GM19397 (cell line): ENCODE measurements at regions not wholly inside any gene's neighbourhood (a gene's known extent, or its start where the extent isn't known, plus 50 kb on each side); places are given as distances from the start of the nearest gene placed in this dataset.

ENCODE experiments used
- ATAC-seq: cut with Tn5 transposase; IDR thresholded peaks from one replicate; pipeline ENCODE4 v1.9.1; 2021; ENCODE audit warnings: mild to moderate bottlenecking, moderate library complexity; ENCODE audit not compliant: unreplicated experiment

- ATAC-seq = no peak
Measured at GRCh38 chr13:107767119-107767518, 448.2 kb downstream of the LIG4 start.

DNA sequence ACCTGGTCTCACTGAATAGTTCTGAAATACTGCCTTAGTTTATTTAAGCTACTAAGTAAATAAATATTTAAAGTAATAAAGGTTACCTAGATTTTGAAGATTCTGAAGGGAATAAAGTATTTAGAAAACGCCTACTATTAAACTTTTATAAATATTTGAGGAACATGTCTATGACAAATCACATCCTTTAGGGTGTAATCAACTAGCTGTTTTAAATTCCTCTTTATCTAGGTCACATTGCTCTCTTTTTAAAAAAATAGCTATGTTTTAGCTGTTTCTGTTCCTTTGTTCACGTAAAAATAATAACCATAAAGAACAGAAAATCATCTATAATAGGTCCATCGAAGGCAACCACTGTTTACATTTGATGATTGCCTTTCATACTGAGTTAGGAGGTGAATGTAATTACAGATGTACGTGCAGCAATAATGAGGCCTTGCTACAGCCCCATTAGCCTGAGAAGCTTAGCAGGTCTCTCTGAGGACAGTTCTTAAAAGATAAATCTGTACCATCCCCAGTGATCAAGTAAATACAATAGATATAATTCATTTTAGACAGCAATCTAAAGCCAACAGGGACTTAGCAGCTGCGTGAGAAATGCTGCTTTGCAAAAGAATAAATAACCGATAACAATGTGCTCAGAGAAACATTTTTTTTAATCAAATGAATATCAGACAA lies 449.5 kb downstream of the LIG4 start:
- no peak for ATAC-seq

DNA sequence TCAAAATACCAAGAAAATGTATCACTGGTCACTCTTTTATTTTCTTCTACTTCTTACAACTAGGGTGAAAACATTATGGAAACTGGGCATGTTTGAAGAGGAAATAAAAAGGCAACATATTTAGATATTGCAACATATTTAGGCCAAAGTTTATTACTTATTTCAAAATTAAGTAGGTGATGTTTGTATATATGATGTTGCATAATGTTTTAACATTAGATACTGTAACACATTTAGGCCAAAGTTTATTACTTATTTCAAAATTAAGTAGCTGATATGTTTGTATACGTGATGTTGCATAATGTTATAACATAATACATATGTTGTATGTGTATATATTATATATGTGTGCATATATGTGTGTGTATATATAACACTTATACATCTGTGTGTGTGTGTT lies 451.3 kb downstream of the LIG4 start:
- ATAC-seq = no peak

DNA sequence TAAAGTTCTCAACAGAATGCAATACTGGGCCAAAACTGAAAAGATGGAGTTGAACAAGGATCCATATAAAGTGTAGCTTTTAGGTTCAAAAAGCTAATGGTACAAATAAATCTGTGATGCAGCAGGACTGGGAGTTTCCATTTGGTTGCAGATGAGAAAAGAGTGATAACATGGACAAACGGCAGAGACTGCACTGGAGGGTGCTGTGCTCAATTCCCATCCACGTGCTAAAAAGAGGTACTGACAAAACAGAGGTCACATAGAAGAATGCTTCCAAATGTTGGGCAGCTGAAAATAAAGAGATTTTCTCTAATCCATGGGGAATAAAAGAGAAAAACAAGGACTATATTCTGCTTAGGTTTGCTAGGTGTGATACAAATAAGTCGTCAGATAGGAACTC lies 461.6 kb downstream of the LIG4 start:
- ATAC-seq = no peak

DNA sequence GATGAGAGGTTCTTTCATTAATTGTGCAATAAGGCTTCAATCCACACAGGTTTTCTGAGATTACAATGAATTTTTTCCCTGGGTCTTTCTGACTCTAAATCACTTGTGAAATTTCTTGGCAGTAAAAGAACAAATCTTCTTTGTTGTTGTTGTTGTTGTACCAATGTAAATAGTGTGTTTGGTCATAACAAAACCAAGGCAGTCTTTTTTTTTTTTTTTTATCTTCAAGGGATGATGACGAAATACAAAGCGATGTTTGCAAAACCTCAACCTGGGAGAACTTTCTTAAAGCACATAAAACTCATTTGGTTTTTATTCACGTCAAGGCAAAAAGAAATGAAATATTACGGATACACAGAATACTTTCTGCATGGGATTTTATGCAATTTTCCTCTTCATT lies 462.0 kb downstream of the LIG4 start:
- ATAC-seq = no peak

GRCh38 chr13:107743983-107744382 lies 471.4 kb downstream of the LIG4 start:
- no peak for ATAC-seq

- ATAC-seq = no peak
Measured at GRCh38 chr13:107743526-107743925, 471.8 kb downstream of the LIG4 start.

GRCh38 chr13:107743100-107743499 lies 472.2 kb downstream of the LIG4 start:
- ATAC-seq = no peak

- ATAC-seq = no peak
Measured at GRCh38 chr13:107742544-107742943, 472.8 kb downstream of the LIG4 start.

DNA sequence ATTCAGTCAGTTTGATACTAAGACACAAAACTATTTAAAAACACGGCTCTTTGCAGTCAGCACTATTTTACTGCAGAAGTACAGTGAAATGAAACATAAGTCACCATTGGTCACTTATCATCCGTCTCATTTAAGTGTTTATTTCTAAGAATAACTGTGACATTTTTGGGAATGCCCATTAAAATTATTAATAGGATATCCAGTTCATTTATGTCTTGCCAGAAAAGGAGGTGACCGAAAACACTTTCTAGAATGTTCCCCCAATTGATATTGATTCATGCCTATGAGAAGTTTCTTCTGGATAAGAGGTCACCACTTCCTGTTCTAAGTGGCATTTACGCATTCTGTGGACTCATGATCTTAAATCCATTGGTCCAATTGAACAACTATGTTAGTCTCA lies 477.3 kb downstream of the LIG4 start:
- ATAC-seq = no peak

- no peak for ATAC-seq
Measured at GRCh38 chr13:107736731-107737130, 478.6 kb downstream of the LIG4 start.

GRCh38 chr13:107736170-107736569 lies 479.2 kb downstream of the LIG4 start:
- no peak for ATAC-seq

DNA sequence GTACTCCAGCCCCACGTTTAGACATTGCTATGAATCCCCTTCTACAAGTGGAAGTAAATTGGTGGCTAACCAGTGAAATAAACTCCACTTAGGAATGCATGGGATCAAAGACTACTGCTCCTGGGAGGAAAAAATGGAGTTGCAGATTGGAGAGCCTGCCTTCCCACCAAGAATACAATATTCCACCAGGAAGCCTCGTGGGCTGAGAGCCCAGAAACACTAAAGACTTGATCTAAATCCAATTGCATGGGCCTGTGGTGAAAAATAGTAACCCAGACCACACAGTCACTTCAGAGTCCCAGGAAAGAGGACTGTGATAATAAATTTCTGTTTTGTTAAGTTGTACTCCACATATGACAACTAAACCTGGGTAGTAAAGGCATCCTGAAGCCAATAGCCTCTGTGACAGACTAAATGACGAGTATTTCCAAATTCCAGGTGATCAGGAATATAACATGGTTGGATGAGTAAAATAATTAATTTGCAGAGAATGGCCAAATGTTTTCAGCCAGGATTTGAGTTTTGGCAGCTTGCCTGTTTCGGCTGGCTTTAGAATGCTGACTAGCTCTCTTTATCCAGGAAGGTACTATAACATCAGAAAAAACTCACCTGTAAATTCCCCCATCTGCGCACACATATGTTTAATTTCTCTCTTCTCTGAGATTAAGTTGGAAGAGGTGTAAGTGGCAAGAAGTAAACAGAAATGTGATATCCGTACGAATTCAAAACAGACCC lies 480.3 kb downstream of the LIG4 start:
- no peak for ATAC-seq

- no peak for ATAC-seq
Measured at GRCh38 chr13:107733276-107733675, 482.1 kb downstream of the LIG4 start.

- no peak for ATAC-seq
Measured at GRCh38 chr13:107730813-107731212, 484.5 kb downstream of the LIG4 start.

DNA sequence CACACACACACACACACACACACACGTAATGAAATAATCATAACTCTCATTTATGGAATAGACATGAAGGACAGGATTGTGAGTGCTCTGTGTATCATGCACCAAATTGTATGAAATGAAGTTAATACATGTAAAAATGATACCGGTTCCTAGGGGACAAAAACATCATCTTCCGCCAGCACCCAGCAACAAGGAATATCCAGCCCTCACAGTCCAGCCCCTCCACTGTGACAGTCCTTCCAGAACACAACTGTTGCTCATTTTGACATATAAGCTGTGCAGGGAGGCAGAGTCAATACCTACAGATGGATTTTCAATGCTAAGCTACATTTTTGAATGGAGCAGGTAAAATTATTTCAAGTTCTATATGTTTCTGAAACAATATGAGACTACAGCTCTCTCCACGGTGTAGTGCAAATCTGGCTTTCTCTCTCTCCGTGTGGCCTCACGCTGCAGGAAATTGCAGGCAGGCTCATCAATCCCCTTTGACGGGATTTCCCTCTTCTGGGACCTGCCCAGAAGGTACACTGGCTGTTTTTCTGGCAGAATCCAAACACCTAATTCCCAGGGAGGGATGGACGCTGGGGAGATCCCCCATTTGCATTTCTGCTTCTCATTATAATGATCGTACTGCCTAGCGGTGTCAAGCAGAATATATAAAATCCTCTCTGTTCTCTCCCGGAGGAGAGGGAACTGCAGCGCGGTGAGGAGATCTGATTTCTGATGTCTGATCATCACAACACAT lies 494.0 kb downstream of the LIG4 start:
- no peak for ATAC-seq

GRCh38 chr13:107716741-107717140 lies 498.6 kb downstream of the LIG4 start:
- ATAC-seq = no peak

DNA sequence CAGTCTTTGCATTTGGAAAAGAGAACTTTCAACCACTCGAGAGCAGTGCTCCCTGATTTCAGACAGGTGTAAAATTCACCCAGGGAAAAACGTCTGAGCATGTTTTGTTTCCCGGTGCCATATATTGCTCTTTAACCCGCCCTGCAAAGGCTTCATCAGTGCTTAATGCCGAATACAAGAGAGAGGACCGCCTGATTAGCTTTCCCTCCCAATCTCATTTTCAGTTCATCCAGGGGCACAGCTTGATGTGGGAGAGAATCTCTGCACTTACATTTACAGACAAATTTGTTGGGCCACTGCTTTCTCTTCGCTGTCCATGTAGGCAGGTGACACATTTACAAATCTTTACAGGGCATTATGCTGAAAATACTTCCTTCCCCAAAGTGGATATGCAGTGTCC lies 499.1 kb downstream of the LIG4 start:
- no peak for ATAC-seq

DNA sequence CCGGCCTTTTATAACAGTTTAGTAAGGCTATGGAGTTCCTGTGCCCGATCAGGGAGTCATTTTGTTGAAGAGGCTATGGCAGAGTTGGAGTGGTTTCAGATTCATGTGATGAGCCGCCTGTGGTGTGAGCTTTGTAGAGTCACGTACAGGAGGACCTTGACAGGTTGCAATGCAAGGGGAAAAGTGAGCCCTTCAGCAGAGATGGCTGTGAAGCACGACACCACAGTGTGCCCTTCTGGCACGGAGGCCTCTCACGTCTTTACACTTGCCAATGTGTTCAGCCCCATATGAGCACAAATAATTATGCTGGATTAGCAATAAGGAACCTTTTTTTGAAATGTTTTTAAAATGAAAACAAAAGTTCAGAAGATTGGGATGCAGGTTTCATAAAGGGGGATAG lies 499.8 kb downstream of the LIG4 start:
- no peak for ATAC-seq

GRCh38 chr13:107713314-107713713 lies 502.0 kb downstream of the LIG4 start:
- no peak for ATAC-seq

- ATAC-seq = no peak
Measured at GRCh38 chr13:107712145-107712860, 503.0 kb downstream of the LIG4 start.
